Stimulated activated CD4-positive, alpha-beta T cell treated with anti-CD3 and anti-CD28 coated beads, Interleukin-1b, Interleukin-23, amount 100 ng/mL, for 4 hours (primary cell): ENCODE measurements at regions not wholly inside any gene's neighbourhood (a gene's known extent, or its start where the extent isn't known, plus 50 kb on each side); places are given as distances from the start of the nearest gene placed in this dataset.

ENCODE experiments used
- DNase-seq, 2 donors: peaks; one replicate each; pipeline ENCODE4 v3.0.0-alpha.2; 2020; ENCODE audit warnings: low read depth in 2 of 2

GRCh38 chr14:58783792-58784511, 146.2 kb downstream of the DACT1 start:
- DNase-seq = no peak

GRCh38 chr14:58784931-58785330, 147.2 kb downstream of the DACT1 start:
- no peak for DNase-seq

- DNase-seq = no peak
These were observed 147.9 kb downstream of the DACT1 start for GRCh38 chr14:58785701-58786100.

GRCh38 chr14:58787592-58787991, 149.8 kb downstream of the DACT1 start:
- DNase-seq = no peak

GRCh38 chr14:58788655-58789503, 151.1 kb downstream of the DACT1 start:
- no peak for DNase-seq

- DNase-seq = no peak
These were observed 152.0 kb downstream of the DACT1 start for GRCh38 chr14:58789736-58790135.

GRCh38 chr14:58792416-58792815, 154.7 kb downstream of the DACT1 start:
- no peak for DNase-seq

GRCh38 chr14:58793131-58793740, 155.5 kb downstream of the DACT1 start:
- no peak for DNase-seq

- DNase-seq = no peak
These were observed 157.4 kb downstream of the DACT1 start for GRCh38 chr14:58794993-58795762.

- DNase-seq = no peak
These were observed 158.7 kb downstream of the DACT1 start for GRCh38 chr14:58796242-58797009.

GRCh38 chr14:58797010-58797429, 159.3 kb downstream of the DACT1 start:
- DNase-seq = no peak

- DNase-seq = no peak
These were observed 160.4 kb downstream of the DACT1 start for GRCh38 chr14:58798173-58798572.

- DNase-seq = no peak
These were observed 163.3 kb downstream of the DACT1 start for GRCh38 chr14:58801086-58801485.

GRCh38 chr14:58805057-58805456, 167.3 kb downstream of the DACT1 start:
- no peak for DNase-seq

- no peak for DNase-seq
These were observed 168.0 kb downstream of the DACT1 start for GRCh38 chr14:58805605-58806409.

GRCh38 chr14:58807191-58807590, 169.4 kb downstream of the DACT1 start:
- no peak for DNase-seq

- DNase-seq = no peak
These were observed 171.1 kb downstream of the DACT1 start for GRCh38 chr14:58808828-58809227.

- DNase-seq = no peak
These were observed 171.8 kb downstream of the DACT1 start for GRCh38 chr14:58809520-58809919.

GRCh38 chr14:58812050-58812910, 174.5 kb downstream of the DACT1 start:
- DNase-seq = no peak
